ENCODE measurements at regions not wholly inside any gene's neighbourhood (a gene's known extent, or its start where the extent isn't known, plus 50 kb on each side); places are given as distances from the start of the nearest gene placed in this dataset.

DNA sequence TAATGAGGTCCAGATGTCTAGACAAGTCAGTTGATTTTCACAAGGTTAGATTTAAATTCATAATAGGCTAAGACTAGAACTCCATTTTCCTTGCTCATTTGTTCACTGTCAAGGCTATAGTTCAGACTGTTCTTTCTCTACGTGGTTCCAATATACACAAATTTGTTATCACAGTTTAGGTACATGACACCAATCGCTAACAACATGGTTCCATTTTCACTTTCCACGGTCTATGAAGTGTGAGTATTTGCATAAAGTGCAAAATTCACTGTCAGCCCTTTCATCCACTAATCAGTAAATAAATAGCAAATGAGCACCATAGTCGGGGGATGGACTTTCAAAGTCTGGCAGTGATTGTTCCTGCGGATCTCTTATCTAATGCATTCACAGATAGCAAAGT lies 315.7 kb upstream of the SPOCK3 start:
- DNase-seq (ENCODE audit: low read depth) = no peak
- Histone ChIP-seq H3K27me3 (ENCODE audit: control insufficient read depth, insufficient read depth, low read length) (no peaks in the 10 kb centered on the region), H3K4me3 (ENCODE audit: low read depth, low read length) (no peak overlapping the region), H3K36me3 (ENCODE audit: control insufficient read depth, insufficient read depth, low read length) (no peaks in the 10 kb centered on the region)
- FAIRE-seq = no peak
- TF ChIP-seq, protein P1, sequence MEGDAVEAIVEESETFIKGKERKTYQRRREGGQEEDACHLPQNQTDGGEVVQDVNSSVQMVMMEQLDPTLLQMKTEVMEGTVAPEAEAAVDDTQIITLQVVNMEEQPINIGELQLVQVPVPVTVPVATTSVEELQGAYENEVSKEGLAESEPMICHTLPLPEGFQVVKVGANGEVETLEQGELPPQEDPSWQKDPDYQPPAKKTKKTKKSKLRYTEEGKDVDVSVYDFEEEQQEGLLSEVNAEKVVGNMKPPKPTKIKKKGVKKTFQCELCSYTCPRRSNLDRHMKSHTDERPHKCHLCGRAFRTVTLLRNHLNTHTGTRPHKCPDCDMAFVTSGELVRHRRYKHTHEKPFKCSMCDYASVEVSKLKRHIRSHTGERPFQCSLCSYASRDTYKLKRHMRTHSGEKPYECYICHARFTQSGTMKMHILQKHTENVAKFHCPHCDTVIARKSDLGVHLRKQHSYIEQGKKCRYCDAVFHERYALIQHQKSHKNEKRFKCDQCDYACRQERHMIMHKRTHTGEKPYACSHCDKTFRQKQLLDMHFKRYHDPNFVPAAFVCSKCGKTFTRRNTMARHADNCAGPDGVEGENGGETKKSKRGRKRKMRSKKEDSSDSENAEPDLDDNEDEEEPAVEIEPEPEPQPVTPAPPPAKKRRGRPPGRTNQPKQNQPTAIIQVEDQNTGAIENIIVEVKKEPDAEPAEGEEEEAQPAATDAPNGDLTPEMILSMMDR (IDR thresholded peaks at IDR 0.05; ENCODE audit: insufficient read depth, low read length, severe bottlenecking) = no peak

DNA sequence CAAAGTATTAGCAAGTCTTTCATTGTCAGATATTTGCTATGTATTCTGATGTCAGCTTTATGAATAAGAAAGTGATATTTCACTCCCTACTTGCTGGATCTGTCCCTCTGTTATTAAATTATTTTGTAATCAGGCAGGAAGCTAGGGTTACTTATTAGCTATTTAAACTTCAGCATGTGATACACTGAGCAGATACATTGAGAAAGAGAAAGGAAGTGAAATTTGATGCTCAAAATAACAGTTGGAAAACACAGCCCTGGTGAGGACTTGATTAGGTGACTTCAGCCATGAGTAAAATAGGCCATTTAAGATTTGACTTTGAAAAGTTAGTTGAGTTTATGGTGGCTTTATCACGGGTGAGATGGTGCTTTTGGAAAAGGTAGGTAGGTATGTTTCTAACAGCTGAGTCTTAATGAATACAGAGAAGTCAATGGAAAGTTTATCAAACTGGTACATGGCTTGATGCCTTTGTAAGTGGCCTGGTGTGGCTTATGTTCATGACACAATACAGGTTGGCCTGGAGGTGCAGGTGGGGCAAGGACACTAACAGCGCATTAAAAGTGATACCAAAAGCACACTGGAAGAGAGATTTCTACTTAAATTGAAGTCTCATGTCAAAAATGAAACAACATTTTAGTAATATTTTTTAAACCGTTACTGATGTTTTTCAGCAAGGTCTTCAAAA lies 321.2 kb upstream of the SPOCK3 start:
- TF ChIP-seq, protein P1 (IDR thresholded peaks at IDR 0.05; ENCODE audit: insufficient read depth, low read length, severe bottlenecking) = no peak
- FAIRE-seq = no peak

DNA sequence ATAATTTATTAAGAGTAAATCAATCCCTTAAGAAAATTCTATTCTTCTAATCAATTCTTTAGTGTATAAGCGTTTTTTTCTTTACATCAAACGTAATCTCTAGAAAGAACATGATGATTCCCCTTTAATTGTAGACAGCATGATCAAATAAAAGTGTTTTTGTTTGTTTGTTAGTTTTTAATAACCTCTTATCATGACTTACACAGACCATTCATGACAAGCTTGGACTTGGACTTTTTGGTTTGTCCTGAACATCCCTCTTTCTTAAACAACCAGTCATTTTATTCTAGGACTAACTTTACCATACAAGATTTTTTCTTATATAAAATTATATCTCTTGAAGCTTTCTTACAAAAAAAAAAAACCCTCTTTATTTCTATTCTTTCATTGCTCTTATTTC lies 344.6 kb upstream of the SPOCK3 start:
- Histone ChIP-seq H3K36me3 (ENCODE audit: control insufficient read depth, insufficient read depth, low read length) (no peaks in the 10 kb centered on the region), H3K27me3 (ENCODE audit: control insufficient read depth, insufficient read depth, low read length) (no peaks in the 10 kb centered on the region), H3K4me3 (ENCODE audit: low read depth, low read length) (no peak overlapping the region)
- FAIRE-seq = no peak
- DNase-seq (ENCODE audit: low read depth) = no peak
- TF ChIP-seq, protein P1 (IDR thresholded peaks at IDR 0.05; ENCODE audit: insufficient read depth, low read length, severe bottlenecking) = no peak

More for the DNA sequence above, 321.2 kb upstream of the SPOCK3 start:
- DNase-seq (ENCODE audit: low read depth) = peak; percentile 46
- Histone ChIP-seq H3K27me3 (ENCODE audit: control insufficient read depth, insufficient read depth, low read length) (no peaks in the 10 kb centered on the region), H3K4me3 (ENCODE audit: low read depth, low read length) (no peak overlapping the region), H3K36me3 (ENCODE audit: control insufficient read depth, insufficient read depth, low read length) (no peaks in the 10 kb centered on the region)

DNA sequence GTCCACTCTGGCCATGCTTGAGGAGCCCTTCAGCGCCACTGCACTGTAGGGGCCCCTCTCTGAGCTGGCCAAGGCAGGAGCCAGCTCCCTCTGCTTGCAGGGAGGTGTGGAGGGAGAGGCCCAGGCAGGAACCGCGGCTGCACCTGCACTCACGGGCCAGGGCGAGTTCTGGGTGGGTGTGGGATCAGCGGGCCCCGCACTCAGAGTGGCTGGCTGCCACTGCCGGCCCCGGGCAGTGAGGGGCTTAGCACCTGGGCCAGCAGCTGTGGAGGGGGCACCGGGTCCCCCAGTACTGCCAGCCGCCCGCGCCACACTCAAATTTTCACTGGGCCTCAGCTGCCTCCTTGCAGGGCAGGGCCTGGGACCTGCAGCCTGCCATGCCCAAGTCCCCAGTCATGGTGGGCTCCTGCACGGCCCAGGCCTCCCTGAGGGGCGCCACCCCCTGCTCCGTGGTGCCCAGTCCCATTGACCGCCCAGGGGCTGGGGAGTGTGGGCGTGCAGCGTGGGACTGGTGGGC lies 347.2 kb upstream of the SPOCK3 start:
- FAIRE-seq = no peak
- Histone ChIP-seq H3K4me3 (ENCODE audit: low read depth, low read length) (no peak overlapping the region), H3K27me3 (ENCODE audit: control insufficient read depth, insufficient read depth, low read length) (no peaks in the 10 kb centered on the region), H3K36me3 (ENCODE audit: control insufficient read depth, insufficient read depth, low read length) (no peaks in the 10 kb centered on the region)
- TF ChIP-seq, protein P1 (IDR thresholded peaks at IDR 0.05; ENCODE audit: insufficient read depth, low read length, severe bottlenecking) = no peak
- DNase-seq (ENCODE audit: low read depth) = no peak

DNA sequence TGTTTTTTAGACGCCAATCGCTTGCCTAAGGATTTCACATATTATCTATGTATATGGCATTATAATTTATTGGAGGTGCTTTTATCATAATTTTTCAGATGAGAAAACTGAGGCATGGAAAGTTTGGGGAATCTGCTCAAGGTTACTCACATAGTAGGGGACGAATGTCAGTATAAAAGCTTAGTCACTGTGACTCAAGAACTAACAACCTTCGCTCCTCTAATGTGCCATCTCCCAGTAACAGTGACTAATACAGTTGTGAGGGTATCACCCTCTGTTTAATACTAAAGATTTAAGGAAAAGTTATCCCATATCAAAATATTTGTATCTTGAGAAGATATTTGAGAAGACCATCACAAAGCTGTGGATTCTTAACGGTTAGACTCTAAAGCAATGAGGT lies 353.1 kb upstream of the SPOCK3 start:
- TF ChIP-seq, protein P1 (IDR thresholded peaks at IDR 0.05; ENCODE audit: insufficient read depth, low read length, severe bottlenecking) = no peak
- FAIRE-seq = no peak

DNA sequence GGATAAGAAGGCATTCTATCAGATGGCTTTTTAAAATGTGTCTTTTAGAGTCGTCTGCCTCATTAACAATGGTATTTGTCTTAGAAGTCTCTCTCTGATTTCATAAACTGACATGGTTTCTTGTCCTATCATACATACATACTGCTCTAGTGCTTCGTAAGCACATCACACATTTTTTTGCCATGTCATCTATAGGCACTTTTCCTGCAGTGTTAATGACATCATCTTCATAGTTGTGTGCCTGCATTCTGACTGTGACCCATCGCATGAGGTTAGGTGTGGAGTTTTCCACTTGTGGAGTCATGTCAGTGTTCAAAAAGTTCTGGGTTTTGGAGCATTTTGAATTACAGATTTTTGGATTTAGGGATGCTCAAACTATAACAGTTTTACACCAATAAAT lies 361.6 kb upstream of the SPOCK3 start:
- FAIRE-seq (no peak), DNase-seq (ENCODE audit: low read depth) (peak; percentile 40)
- Histone ChIP-seq H3K27me3 (ENCODE audit: control insufficient read depth, insufficient read depth, low read length) (no peaks in the 10 kb centered on the region), H3K4me3 (ENCODE audit: low read depth, low read length) (no peak overlapping the region), H3K36me3 (ENCODE audit: control insufficient read depth, insufficient read depth, low read length) (no peaks in the 10 kb centered on the region)
- TF ChIP-seq, protein P1 (IDR thresholded peaks at IDR 0.05; ENCODE audit: insufficient read depth, low read length, severe bottlenecking) = no peak

More for the DNA sequence above, 353.1 kb upstream of the SPOCK3 start:
- H3K27me3 ChIP-seq (ENCODE audit: control insufficient read depth, insufficient read depth, low read length) = no peaks in the 10 kb centered on the region
- H3K36me3 ChIP-seq (ENCODE audit: control insufficient read depth, insufficient read depth, low read length) = no peaks in the 10 kb centered on the region
- DNase-seq (ENCODE audit: low read depth) = peak; percentile 58
- no peak overlapping the region for H3K4me3 ChIP-seq (ENCODE audit: low read depth, low read length)
